Body of pancreas (tissue), 4 donors: ENCODE measurements at regions not wholly inside any gene's neighbourhood (a gene's known extent, or its start where the extent isn't known, plus 50 kb on each side); places are given as distances from the start of the nearest gene placed in this dataset.

Experiments used
- ATAC-seq: fragments of 150-250 bp; one replicate; pipeline ENCODE4 v1.9.1; 2016
- DNase-seq, 4 donors: peaks; one replicate each; pipeline ENCODE4 v3.0.0-alpha.2; 2019
- H3K27ac ChIP-seq, 4 donors: fragments of 200-600 bp; sonication (generic); 1 replicate in 3 of 4; 2 replicates in 1 of 4; pipeline versions ENCODE4 v1.5.1 to v1.6.1; 2016 to 2019; ENCODE audit warnings: mild to moderate bottlenecking in 1 of 4, mixed read lengths in 1 of 4, moderate library complexity in 1 of 4
- H3K27me3 ChIP-seq, 2 donors: fragments of 200-600 bp; sonication (generic); one replicate each; pipeline ENCODE4 v1.6.0; 2016; ENCODE audit warnings: mild to moderate bottlenecking in 1 of 2
- H3K36me3 ChIP-seq, 2 donors: fragments of 200-600 bp; sonication (generic); replicated peaks in 1 of 2; 2 replicates each; pipeline ENCODE4 v1.5.1; 2016; ENCODE audit warnings: low read depth in 2 of 2; ENCODE audit not compliant: insufficient read depth in 1 of 2
- H3K4me1 ChIP-seq: fragments of 200-600 bp; sonication (generic); one replicate; pipeline ENCODE4 v1.6.0; 2016
- H3K4me3 ChIP-seq, 2 donors: fragments of 200-600 bp; sonication (generic); 1 replicate in 1 of 2; 2 replicates in 1 of 2; pipeline ENCODE4 v1.5.1; 2016 to 2019
- H3K9me3 ChIP-seq, 3 donors: fragments of 200-600 bp; sonication (generic); 1 replicate in 2 of 3; 2 replicates in 1 of 3; pipeline ENCODE4 v1.5.1; 2016
- CTCF ChIP-seq, 7 experiments: fragments of 450-650 bp in 4 of 7; fragments of 200-600 bp in 3 of 7; sonication (generic) in 3 of 7; IDR thresholded peaks; one replicate each; pipeline ENCODE4 v1.5.1; 2016 to 2019; ENCODE audit warnings: antibody characterized with exemption in 7 of 7
- POLR2A ChIP-seq, 3 donors: fragments of 450-650 bp; IDR thresholded peaks; one replicate each; pipeline ENCODE4 v1.6.1; 2016; ENCODE audit warnings: antibody characterized with exemption in 3 of 3, mild to moderate bottlenecking in 2 of 3
- WGBS, 2 donors: methylation state at CpG; one replicate each; pipeline ENCODE4 v1.1.5; 2017; 5-methylcytosine and 5-hydroxymethylcytosine counted together
- intact Hi-C: fragments of 100-400 bp; cut with DNase I; formaldehyde crosslinking; loops from one replicate; pipeline ENCODE4 v1.15.1; 2023

DNA sequence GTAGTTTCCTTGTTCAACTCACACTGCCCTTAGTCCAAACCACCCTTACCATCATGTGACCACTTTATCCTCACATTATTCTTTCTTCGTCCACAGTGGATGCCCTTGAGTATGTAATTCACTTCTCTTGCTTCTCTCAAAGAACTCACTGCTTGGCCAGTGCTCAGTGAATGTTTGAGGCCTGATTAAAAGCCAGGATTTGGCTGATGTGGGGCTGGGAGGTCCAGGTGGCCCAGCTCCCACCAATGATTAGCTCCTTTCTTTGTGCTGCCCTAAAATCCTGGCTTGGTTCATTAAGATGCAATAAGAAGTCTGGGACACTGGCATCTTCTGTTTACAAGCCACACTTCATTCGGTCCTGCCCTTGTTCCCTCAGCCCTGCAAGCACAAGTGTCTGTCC is 97.8 kb upstream of the CELF4 start:
- no peak for DNase-seq

DNA sequence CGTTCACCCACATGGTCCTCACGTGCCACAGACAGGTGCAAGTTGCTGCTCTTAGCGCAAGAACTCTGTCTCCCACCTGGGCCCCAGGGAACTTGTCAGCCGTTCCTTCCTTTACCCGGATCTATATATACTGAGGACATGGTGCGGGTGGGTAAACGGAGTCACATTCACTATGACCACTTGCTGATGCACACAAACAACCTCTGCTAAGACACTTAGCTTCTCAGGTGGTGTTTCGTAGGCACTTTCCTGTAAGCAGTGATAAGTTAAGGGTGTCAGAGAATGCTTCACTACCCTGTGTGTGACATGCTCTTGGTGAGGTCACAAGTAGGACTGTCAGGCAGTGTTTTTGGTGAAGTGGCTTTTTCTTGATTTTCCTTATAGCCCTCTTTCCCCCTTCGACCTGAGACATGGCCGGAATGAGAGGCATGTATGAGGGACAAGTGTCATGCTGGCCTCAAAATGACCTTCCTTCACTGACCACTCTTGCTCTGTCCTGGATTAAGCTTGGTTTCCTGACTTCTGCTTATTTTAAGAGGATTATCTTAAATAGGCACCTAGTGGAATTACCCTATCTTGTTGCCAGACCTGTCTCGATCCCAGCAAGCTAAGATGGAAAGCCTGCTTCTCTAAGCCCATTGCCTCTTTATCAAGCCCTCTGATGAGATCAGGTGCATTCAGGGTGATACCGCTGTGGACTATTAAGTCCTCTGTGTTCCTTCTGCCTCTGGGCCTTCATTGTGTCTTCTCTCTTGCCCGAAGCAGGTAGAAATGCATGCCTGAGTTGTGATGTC is 97.1 kb upstream of the CELF4 start:
- no peaks in the 10 kb centered on the region for H3K36me3 ChIP-seq
- H3K4me3 ChIP-seq: no peak overlapping the region
- WGBS, 2 donors: 63 to 68% methylated on average over 11 to 13 of the region's 13 CpGs
- H3K27ac ChIP-seq: no peak overlapping the region
- H3K9me3 ChIP-seq: no peaks in the 10 kb centered on the region
- H3K4me1 ChIP-seq: no peaks in the 10 kb centered on the region
- intact Hi-C loops: no loop called here
- no peaks in the 10 kb centered on the region for H3K27me3 ChIP-seq
- DNase-seq: no peak
- no peak for TF ChIP-seq POLR2A (IDR thresholded peaks at IDR 0.05)
- ATAC-seq: no peak

More for the DNA sequence above, 97.8 kb upstream of the CELF4 start:
- ATAC-seq: no peak
- no peaks in the 10 kb centered on the region for H3K9me3 ChIP-seq
- 62 to 70% methylated on average over 2 of the region's 2 CpGs for WGBS, 2 donors
- H3K27me3 ChIP-seq: no peaks in the 10 kb centered on the region
- intact Hi-C loops: no loop called here
- H3K4me3 ChIP-seq: no peak overlapping the region
- TF ChIP-seq CTCF (IDR thresholded peaks at IDR 0.05) (no peak), POLR2A (IDR thresholded peaks at IDR 0.05) (no peak)
- no peak overlapping the region for H3K27ac ChIP-seq
- no peaks in the 10 kb centered on the region for H3K4me1 ChIP-seq
- H3K36me3 ChIP-seq: no peaks in the 10 kb centered on the region

DNA sequence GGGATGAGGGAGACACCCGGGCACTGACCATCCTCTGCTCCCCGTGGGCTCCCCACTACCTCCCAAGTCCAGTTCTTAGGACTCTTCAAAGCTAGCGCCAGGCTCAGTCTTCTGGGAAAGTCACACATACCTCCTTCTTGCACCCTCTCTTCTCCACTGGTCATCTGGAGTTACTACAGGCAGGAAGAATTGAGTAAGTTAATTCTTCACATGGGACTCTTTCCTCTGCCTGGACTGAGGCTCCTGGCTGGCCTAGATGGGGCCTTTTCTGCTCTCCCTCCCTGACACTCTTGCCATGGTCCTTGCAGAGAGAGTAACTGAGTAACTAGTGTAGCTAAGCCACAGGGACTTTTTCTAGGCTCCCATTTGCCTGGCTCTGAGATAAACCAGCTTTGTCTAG is 96.5 kb upstream of the CELF4 start:
- Histone ChIP-seq H3K4me3 (no peak overlapping the region), H3K27ac (no peak overlapping the region), H3K27me3 (no peaks in the 10 kb centered on the region), H3K4me1 (no peaks in the 10 kb centered on the region), H3K9me3 (no peaks in the 10 kb centered on the region), H3K36me3 (no peaks in the 10 kb centered on the region)
- WGBS, 2 donors: 60 to 72% methylated on average over 2 to 3 of the region's 3 CpGs
- DNase-seq (no peak), ATAC-seq (no peak)
- TF ChIP-seq POLR2A (IDR thresholded peaks at IDR 0.05) (no peak), CTCF (IDR thresholded peaks at IDR 0.05) (no peak)
- intact Hi-C loops: no loop called here

GRCh38 chr18:37661478-37661877 is 95.9 kb upstream of the CELF4 start:
- no peaks in the 10 kb centered on the region for H3K4me1 ChIP-seq
- H3K9me3 ChIP-seq: no peaks in the 10 kb centered on the region
- DNase-seq (no peak), ATAC-seq (no peak)
- 74 to 80% methylated on average over 4 of the region's 4 CpGs for WGBS, 2 donors
- no peak for TF ChIP-seq CTCF (IDR thresholded peaks at IDR 0.05)
- TF ChIP-seq POLR2A (IDR thresholded peaks at IDR 0.05): no peak
- intact Hi-C loops: no loop called here
- H3K27ac ChIP-seq: no peak overlapping the region
- H3K27me3 ChIP-seq: no peaks in the 10 kb centered on the region
- no peaks in the 10 kb centered on the region for H3K36me3 ChIP-seq
- H3K4me3 ChIP-seq: no peak overlapping the region

DNA sequence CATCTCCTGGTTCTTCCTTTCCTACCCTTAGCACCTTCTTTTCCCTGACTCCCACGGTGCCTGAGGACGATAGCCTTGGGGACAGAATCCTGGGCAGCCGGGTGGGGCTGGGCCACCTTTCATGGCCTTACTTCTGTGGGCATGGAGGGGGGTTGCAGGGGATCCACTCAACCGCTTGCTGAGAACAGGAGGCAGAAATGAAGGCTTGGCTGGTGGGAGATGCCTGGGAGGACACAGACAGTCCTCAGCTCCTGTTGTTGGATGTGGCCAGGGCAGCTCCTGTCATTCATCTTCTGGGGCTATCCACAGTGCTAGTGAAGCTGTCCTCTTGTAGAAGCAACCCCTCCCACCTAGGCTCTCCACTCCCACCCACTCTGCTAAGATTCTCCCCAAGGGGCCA is 95.5 kb upstream of the CELF4 start:
- ATAC-seq (no peak), DNase-seq (no peak)
- intact Hi-C loops: no loop called here
- Histone ChIP-seq H3K9me3 (no peaks in the 10 kb centered on the region), H3K4me1 (no peaks in the 10 kb centered on the region), H3K27ac (no peak overlapping the region), H3K36me3 (no peaks in the 10 kb centered on the region), H3K27me3 (no peaks in the 10 kb centered on the region), H3K4me3 (no peak overlapping the region)
- TF ChIP-seq CTCF (IDR thresholded peaks at IDR 0.05) (no peak), POLR2A (IDR thresholded peaks at IDR 0.05) (no peak)
- WGBS, 2 donors: 60 to 63% methylated on average over 4 of the region's 4 CpGs
